ENCODE measurements at regions not wholly inside any gene's neighbourhood (a gene's known extent, or its start where the extent isn't known, plus 50 kb on each side); places are given as distances from the start of the nearest gene placed in this dataset.

- DNase-seq: no peak
Observed at GRCh38 chr2:59084326-59084725, 843.2 kb upstream of the FANCL start.

DNA sequence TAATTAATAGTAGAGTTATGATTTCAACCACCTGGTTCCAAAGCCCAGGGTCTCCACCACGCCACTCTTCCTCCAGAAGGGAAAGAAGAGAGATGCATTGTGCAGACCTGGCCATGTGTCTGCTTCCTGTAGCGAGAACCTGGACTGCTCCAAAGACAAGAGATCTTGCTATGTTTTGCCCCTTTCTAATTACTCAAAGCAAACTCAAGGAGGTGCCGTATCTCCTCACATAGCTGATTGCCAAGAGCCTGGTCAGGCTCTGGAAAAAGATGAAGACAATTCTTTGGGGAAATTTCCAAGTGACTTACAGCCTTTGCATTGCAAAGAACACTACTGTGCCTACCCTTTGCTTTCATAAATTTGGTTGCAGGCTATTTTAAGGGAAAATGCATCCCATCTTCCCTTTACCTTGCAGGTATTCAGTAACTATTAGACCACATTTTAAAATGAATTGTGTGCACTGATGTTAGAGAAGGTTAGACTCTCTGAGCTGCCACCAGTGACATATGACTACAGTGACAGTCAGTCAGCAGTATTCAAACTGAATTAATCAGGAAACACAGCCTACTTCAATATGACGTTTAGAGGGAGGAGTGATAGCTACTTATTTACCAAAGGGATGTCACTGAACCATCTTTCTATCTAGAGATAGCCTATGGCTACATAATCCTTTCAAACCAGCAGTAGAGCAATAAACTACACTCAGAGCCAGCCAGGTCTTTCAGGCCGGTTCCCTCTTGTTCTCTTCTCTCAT is 842.1 kb upstream of the FANCL start:
- no peak for DNase-seq

DNA sequence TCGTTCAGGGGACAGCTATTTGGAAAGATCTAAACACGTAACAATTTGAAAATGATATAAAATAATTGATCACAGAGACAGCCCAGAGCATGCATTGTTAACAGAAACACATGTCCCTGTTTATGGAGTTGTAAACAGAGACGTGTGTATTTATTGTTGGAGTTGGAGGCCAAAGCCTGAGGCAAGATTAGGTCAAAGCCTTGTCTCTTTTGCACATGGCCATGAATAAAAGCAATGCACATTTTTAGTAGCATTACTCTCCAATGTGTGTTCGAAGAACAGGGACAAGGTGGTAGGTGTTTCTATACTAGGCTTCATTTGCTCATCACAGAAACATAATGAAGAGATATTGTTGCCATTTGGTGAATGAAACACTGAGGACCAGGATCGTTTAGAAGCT is 841.5 kb upstream of the FANCL start:
- no peak for DNase-seq

- no peak for DNase-seq
Observed at GRCh38 chr2:59080451-59081181, 839.5 kb upstream of the FANCL start.

DNA sequence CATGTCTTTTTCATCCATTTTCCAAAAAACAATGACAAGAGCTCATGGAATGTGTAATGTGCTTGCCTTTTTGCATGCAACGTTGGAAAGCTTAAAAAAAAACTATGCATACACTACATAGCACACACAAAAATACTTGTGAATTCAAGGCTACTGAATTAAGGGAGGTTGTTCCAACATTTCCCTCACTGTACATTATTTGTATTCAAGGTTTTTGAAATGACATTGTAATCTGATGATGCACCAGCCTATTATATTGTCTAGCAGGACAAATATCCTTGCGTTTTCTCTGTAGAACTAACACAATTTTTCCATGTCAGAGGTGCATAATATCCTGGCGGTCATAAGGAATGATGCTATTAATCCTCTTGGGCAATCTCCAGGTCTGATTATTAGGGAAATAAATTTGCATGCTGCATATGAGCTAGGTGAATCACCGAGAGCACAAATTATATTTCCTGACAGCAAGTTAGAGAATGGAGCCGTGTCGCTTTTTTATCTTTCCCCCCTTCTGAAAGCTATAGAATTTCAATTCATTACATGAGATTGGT is 836.9 kb upstream of the FANCL start:
- no peak for DNase-seq

DNA sequence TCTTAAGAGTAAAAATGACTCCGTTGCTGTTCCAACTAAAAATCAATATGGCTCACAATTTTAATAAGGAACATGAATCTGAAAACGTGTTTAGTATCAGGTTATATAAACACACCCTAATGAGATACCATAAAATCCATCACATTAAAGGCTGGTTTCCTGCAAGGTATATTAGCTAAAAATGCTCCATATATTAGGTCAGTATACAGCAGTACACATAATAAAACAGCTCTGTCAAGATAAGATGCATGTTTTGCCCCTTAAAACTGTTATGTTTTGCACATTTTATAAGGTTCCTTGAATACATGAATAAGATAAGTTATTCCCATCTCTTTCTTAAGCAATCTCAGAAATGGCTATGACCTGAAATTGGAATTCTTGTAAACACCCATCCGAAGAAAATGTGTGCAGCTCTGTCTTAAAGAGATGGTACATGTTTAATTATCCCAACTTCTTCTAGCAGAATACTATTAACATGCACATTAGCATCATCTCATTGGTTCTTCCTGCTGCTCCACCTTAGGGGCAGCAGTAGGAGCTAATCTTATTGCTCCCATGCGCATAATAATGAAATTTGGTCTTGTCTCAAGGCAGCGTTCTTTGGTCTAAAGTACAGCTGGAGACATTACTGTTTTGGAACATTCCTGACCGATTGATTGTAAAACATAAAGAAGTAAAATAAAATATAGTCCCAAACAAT is 836.1 kb upstream of the FANCL start:
- DNase-seq: no peak

GRCh38 chr2:59076079-59076619 is 835.0 kb upstream of the FANCL start:
- DNase-seq: no peak

GRCh38 chr2:59074071-59074470 is 832.9 kb upstream of the FANCL start:
- no peak for DNase-seq

DNA sequence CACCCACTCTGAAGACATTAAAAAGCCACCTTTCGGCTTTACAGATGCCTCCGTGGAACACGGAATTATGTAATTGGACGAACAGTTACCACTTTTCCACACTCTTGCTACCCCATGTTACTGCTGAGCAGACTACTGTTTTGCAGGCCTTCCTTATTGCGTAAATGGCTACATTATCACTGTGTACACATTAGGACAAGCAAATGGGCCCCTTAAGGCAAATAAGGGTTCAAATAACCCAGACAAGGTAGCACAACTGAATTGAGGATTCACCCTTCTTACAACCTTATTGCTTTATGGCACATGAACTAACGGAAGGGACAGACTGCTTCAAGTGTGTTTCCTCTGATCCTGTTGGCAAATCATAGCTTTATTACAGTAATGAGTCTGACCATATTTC is 832.2 kb upstream of the FANCL start:
- DNase-seq: no peak

DNA sequence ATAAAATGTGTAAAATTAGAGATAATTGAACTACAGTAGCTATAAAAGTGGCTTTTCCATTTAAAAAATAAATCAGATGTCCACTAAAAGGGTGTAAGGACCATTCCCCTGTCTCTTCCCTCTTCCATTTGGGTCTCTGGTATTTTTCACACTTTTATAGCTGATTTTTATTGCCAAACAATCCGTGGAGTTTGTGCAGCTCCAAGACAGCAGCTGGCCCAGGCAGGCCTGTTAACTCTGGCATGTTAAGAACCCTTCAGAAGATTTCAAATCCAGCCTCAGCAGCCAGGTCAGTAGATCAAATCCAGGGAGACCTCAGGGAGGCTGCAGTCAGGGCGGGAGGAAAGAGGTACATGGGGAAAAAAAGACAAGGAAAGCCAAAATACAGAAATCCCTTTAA is 827.1 kb upstream of the FANCL start:
- no peak for DNase-seq

- no peak for DNase-seq
Observed at GRCh38 chr2:59066787-59067399, 825.8 kb upstream of the FANCL start.

DNA sequence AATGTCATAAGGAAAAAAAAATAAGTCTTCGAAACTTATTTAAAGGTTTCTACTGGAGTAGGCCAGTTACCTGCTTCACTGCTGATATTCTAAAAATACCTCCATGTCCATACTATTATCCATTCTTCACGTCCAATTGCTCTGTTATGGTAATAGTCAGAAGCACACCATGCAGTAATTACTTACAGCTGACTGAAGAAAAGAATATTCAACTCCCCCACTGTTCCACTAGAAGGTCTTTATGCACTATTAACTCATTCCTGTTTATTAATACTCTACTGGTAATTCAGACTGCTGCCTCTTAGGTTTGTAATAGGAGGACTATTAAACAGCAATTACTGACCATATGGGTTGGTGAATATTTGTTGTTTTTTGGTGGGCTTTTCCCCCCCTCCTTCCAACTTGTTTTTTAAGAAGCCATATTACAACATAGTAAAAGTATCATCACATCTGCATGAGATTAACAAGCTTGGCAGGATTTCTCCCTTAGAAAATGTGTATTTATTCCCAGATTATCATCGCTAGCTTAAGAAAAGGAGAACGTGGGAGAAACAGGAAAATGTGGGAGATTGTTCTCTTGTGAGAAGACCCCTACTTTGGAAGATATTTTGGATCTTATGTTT is 806.4 kb upstream of the FANCL start:
- no peak for DNase-seq

DNA sequence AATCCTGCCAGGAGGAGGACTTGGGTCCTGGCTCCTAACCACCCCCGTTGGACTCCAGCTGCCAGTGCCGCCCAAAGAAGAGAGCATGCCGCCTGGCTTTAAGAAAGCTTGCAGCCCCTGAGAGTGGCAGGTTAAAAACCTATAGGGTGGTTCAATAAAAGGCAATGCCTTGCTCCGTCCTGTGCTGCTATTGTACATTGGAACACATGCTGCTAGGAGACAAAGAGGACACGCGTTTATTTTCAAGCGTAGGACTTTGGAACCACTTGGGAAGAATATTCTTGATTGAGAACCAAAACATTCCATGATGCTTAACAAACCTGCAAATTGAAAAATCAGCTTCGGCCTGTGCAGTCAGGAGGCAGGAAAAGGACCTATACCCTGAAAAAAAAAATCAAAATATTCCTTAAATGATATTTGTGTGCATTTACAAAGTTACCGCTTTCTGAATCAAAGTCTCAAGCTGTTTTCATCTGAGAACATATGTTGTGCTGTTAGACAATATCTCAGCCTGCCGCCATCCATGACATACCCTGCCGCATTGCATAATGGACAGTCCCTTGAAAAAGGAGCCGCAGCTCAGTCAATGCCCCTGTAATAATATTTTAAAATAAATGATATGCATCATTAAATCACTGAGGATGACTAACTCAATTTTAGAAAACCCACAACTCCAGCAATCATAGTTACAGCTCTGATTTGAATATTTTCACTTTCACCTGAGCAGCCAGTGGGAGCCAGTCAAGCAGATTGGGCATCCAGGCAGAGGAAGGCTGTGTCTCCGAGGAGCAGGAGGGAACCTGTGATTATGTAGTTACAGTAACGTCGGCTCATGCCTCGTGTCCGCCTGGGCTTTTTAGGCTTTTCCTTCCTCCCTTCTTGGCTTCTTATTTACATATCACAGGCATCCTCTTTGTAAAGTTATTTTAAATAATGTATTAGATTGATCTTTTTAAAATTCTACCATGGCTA is 805.6 kb upstream of the FANCL start:
- no peak for DNase-seq

- DNase-seq: no peak
Observed at GRCh38 chr2:59044736-59045135, 803.6 kb upstream of the FANCL start.

DNA sequence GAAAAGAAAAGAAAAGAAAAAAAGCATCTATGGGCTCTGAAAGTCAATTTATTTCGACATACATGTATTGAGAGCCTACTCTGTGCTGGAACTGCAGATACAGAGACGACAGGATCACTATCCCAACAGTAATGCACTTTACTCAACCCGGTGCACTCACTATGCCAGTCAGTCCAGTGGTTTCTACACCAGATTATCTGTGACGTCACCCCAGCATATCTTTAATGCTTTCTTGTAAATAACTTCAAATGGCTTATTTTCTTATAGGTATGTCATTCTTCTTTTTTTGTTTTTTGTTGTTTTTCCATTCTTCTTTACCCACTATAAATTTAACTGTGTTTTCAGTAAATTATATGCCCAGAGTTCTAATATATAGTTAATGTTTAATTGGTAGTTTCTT is 800.0 kb upstream of the FANCL start:
- DNase-seq: no peak

- DNase-seq: no peak
Observed at GRCh38 chr2:59034837-59035236, 793.7 kb upstream of the FANCL start.

- no peak for DNase-seq
Observed at GRCh38 chr2:59034106-59034505, 793.0 kb upstream of the FANCL start.

- DNase-seq: no peak
Observed at GRCh38 chr2:59033661-59034060, 792.5 kb upstream of the FANCL start.

- DNase-seq: no peak
Observed at GRCh38 chr2:59032499-59032898, 791.4 kb upstream of the FANCL start.

- no peak for DNase-seq
Observed at GRCh38 chr2:59029058-59029457, 787.9 kb upstream of the FANCL start.

- no peak for DNase-seq
Observed at GRCh38 chr2:59027320-59027719, 786.2 kb upstream of the FANCL start.
